Upper lobe of left lung (tissue), 6 donors: ENCODE measurements at regions not wholly inside any gene's neighbourhood (a gene's known extent, or its start where the extent isn't known, plus 50 kb on each side); places are given as distances from the start of the nearest gene placed in this dataset.

Experiments
- ATAC-seq, 2 donors: fragments of 200-7000 bp; cut with Tn5 transposase; one replicate each; pipeline ENCODE4 v1.9.1; 2022; ENCODE audit warnings: mild to moderate bottlenecking in 2 of 2, moderate library complexity in 2 of 2; ENCODE audit not compliant: low FRiP score in 2 of 2
- DNase-seq, 2 donors: peaks; one replicate each; pipeline ENCODE4 v3.0.0-alpha.2; 2019 to 2020
- H3K27ac ChIP-seq, 4 donors: fragments of 200-600 bp; sonication (generic); one replicate each; pipeline ENCODE4 v1.5.1; 2016 to 2019
- H3K27me3 ChIP-seq, 4 donors: fragments of 200-600 bp; sonication (generic); one replicate each; pipeline ENCODE4 v1.5.1; 2017 to 2019
- H3K36me3 ChIP-seq, 4 donors: fragments of 200-600 bp; sonication (generic); one replicate each; pipeline ENCODE4 v1.5.1; 2016 to 2019
- H3K4me1 ChIP-seq, 4 donors: fragments of 200-600 bp; sonication (generic); one replicate each; pipeline ENCODE4 v1.5.1; 2018 to 2019
- H3K4me3 ChIP-seq, 4 donors: fragments of 200-600 bp; sonication (generic); one replicate each; pipeline ENCODE4 v1.5.1; 2017 to 2019; ENCODE audit warnings: mild to moderate bottlenecking in 2 of 4, moderate library complexity in 1 of 4
- H3K9me3 ChIP-seq, 4 donors: fragments of 200-600 bp; sonication (generic); one replicate each; pipeline ENCODE4 v1.5.1; 2018 to 2019
- CTCF ChIP-seq, 6 experiments: fragments of 450-650 bp in 4 of 6; fragments of 200-600 bp in 2 of 6; sonication (generic) in 2 of 6; IDR thresholded peaks; one replicate each; pipeline ENCODE4 v1.5.1; 2016 to 2019; ENCODE audit warnings: antibody characterized with exemption in 6 of 6
- EP300 ChIP-seq, 4 donors: sonication (generic); formaldehyde crosslinking; IDR thresholded peaks; one replicate each; pipeline ENCODE4 v1.5.1; 2017; ENCODE audit warnings: antibody characterized with exemption in 4 of 4, control low read depth in 2 of 4
- POLR2A ChIP-seq, 4 donors: fragments of 450-650 bp; IDR thresholded peaks; one replicate each; pipeline ENCODE4 v1.5.1; 2016 to 2017; ENCODE audit warnings: antibody characterized with exemption in 4 of 4, mild to moderate bottlenecking in 2 of 4
- POLR2AphosphoS5 ChIP-seq, 2 donors: sonication (generic); formaldehyde crosslinking; IDR thresholded peaks; one replicate each; pipeline ENCODE4 v1.5.1; 2017; ENCODE audit warnings: antibody characterized with exemption in 2 of 2
- WGBS, 2 donors: methylation state at CpG; one replicate each; pipeline ENCODE4 v1.1.5; 2017 to 2018; 5-methylcytosine and 5-hydroxymethylcytosine counted together
- donor health status: DM: no; HTN: no; CAD: no; lungs with moderate emphysema.
- donor health status: DM: no; HTN: yes; CAD: no; lungs with severe emphysema.

GRCh38 chr1:57594002-57594401 is 170.1 kb upstream of the DAB1 start:
- 90 to 99% methylated on average over 4 of the region's 4 CpGs for WGBS, 2 donors
- no peaks in the 10 kb centered on the region for H3K4me1 ChIP-seq
- no peaks in the 10 kb centered on the region for H3K9me3 ChIP-seq
- H3K36me3 ChIP-seq: no peaks in the 10 kb centered on the region
- no peak overlapping the region for H3K27ac ChIP-seq
- no peak for TF ChIP-seq CTCF (IDR thresholded peaks at IDR 0.05)
- TF ChIP-seq EP300 (IDR thresholded peaks at IDR 0.05): no peak
- TF ChIP-seq POLR2AphosphoS5 (IDR thresholded peaks at IDR 0.05): no peak
- TF ChIP-seq POLR2A (IDR thresholded peaks at IDR 0.05): no peak
- ATAC-seq: no peak
- H3K4me3 ChIP-seq: no peak overlapping the region
- DNase-seq: no peak
- no peaks in the 10 kb centered on the region for H3K27me3 ChIP-seq

- Histone ChIP-seq H3K9me3 (no peaks in the 10 kb centered on the region), H3K27ac (no peak overlapping the region), H3K36me3 (no peaks in the 10 kb centered on the region), H3K27me3 (no peaks in the 10 kb centered on the region), H3K4me1 (no peaks in the 10 kb centered on the region), H3K4me3 (no peak overlapping the region)
- DNase-seq (no peak), ATAC-seq (no peak)
- no peak for TF ChIP-seq POLR2A (IDR thresholded peaks at IDR 0.05)
- TF ChIP-seq EP300 (IDR thresholded peaks at IDR 0.05): no peak
- no peak for TF ChIP-seq POLR2AphosphoS5 (IDR thresholded peaks at IDR 0.05)
- no peak for TF ChIP-seq CTCF (IDR thresholded peaks at IDR 0.05)
- WGBS, 2 donors: 82 to 91% methylated on average over 2 of the region's 2 CpGs
Observed at GRCh38 chr1:57591842-57592241, 168.0 kb upstream of the DAB1 start.

- Histone ChIP-seq H3K27ac (no peak overlapping the region), H3K36me3 (no peaks in the 10 kb centered on the region), H3K4me3 (no peak overlapping the region), H3K27me3 (no peaks in the 10 kb centered on the region), H3K9me3 (no peaks in the 10 kb centered on the region), H3K4me1 (no peaks in the 10 kb centered on the region)
- 78 to 86% methylated on average over 5 of the region's 5 CpGs for WGBS, 2 donors
- ATAC-seq (no peak), DNase-seq (no peak)
- TF ChIP-seq POLR2A (IDR thresholded peaks at IDR 0.05) (no peak), CTCF (IDR thresholded peaks at IDR 0.05) (no peak), EP300 (IDR thresholded peaks at IDR 0.05) (no peak), POLR2AphosphoS5 (IDR thresholded peaks at IDR 0.05) (no peak)
Observed at GRCh38 chr1:57590978-57591377, 167.1 kb upstream of the DAB1 start.

- Histone ChIP-seq H3K4me3 (no peak overlapping the region), H3K27me3 (no peaks in the 10 kb centered on the region), H3K27ac (no peak overlapping the region), H3K9me3 (peaks cover 0 to 3% (median 0%) of the 10 kb centered on the region in 4 donors), H3K36me3 (no peaks in the 10 kb centered on the region), H3K4me1 (no peaks in the 10 kb centered on the region)
- TF ChIP-seq CTCF (IDR thresholded peaks at IDR 0.05) (no peak), EP300 (IDR thresholded peaks at IDR 0.05) (no peak), POLR2A (IDR thresholded peaks at IDR 0.05) (no peak), POLR2AphosphoS5 (IDR thresholded peaks at IDR 0.05) (no peak)
- no peak for DNase-seq
- no peak for ATAC-seq
Observed at GRCh38 chr1:57586842-57587241, 163.0 kb upstream of the DAB1 start.

- ATAC-seq (no peak), DNase-seq (no peak)
- no peak overlapping the region for H3K4me3 ChIP-seq
- no peak for TF ChIP-seq CTCF (IDR thresholded peaks at IDR 0.05)
- TF ChIP-seq POLR2A (IDR thresholded peaks at IDR 0.05): no peak
- TF ChIP-seq POLR2AphosphoS5 (IDR thresholded peaks at IDR 0.05): no peak
- TF ChIP-seq EP300 (IDR thresholded peaks at IDR 0.05): no peak
- H3K36me3 ChIP-seq: no peaks in the 10 kb centered on the region
- H3K4me1 ChIP-seq: no peaks in the 10 kb centered on the region
- no peak overlapping the region for H3K27ac ChIP-seq
- H3K9me3 ChIP-seq: peaks cover 0 to 3% (median 0%) of the 10 kb centered on the region in 4 donors
- H3K27me3 ChIP-seq: no peaks in the 10 kb centered on the region
Observed at GRCh38 chr1:57578680-57579079, 154.8 kb upstream of the DAB1 start.
